T-cell (primary cell): ENCODE measurements at regions not wholly inside any gene's neighbourhood (a gene's known extent, or its start where the extent isn't known, plus 50 kb on each side); places are given as distances from the start of the nearest gene placed in this dataset.

Experiments used
- ATAC-seq, 4 experiments: fragments of 200-7000 bp in 3 of 4; fragments of 150-1000 bp in 1 of 4; cut with Tn5 transposase; replicated peaks in 1 of 4; 1 replicate in 3 of 4; 2 replicates in 1 of 4; pipeline ENCODE4 v1.10.0; 2021; ENCODE audit warnings: moderate library complexity in 3 of 4, mild to moderate bottlenecking in 2 of 4, moderate number of reproducible peaks in 1 of 4
- CTCF ChIA-PET, 2 donors: fragments of 300-600 bp; sonication (Branson Sonifier 250); formaldehyde crosslinking; loops; one replicate each; lab custom pipeline; 2022; ENCODE audit warnings: antibody characterized with exemption in 2 of 2; lab: Charles Lee
- POLR2A ChIA-PET, 2 donors: fragments of 300-600 bp; sonication (Branson Sonifier 250); formaldehyde crosslinking; loops; one replicate each; lab custom pipeline; 2022; ENCODE audit warnings: antibody characterized with exemption in 2 of 2; lab: Charles Lee
- DNase-seq, 35 experiments: peaks; one replicate each; pipeline versions ENCODE4 v3.0.0 to v3.0.0-alpha.2; 2013 to 2023
- H3K27ac ChIP-seq: one replicate; pipeline ENCODE4 v1.5.1; 2013; ENCODE audit warnings: low read length
- H3K27me3 ChIP-seq, 2 experiments: replicated peaks in 1 of 2; 1 replicate in 1 of 2; 2 replicates in 1 of 2; pipeline versions ENCODE4 v1.6.1 to v1.7.0; 2013; ENCODE audit warnings: low read length in 1 of 2, mixed read lengths in 1 of 2; ENCODE audit not compliant: control insufficient read depth in 2 of 2, insufficient read depth in 2 of 2; ENCODE audit errors: extremely low read depth in 1 of 2
- H3K36me3 ChIP-seq, 2 donors: 1 replicate in 1 of 2; 2 replicates in 1 of 2; pipeline versions ENCODE4 v1.6.1 to v1.7.0; 2013; ENCODE audit warnings: low read length in 1 of 2; ENCODE audit not compliant: control insufficient read depth in 2 of 2, insufficient read depth in 1 of 2; ENCODE audit errors: extremely low read depth in 1 of 2
- H3K4me1 ChIP-seq, 2 experiments: 1 replicate in 1 of 2; 2 replicates in 1 of 2; pipeline versions ENCODE4 v1.6.1 to v1.7.0; 2013; ENCODE audit warnings: low read length in 2 of 2, mixed read lengths in 1 of 2; ENCODE audit not compliant: insufficient read depth in 2 of 2, control insufficient read depth in 1 of 2; ENCODE audit errors: extremely low read depth in 1 of 2
- H3K4me3 ChIP-seq, 2 donors: 1 replicate in 1 of 2; 2 replicates in 1 of 2; pipeline versions ENCODE4 v1.5.1 to v1.7.0; 2013; ENCODE audit warnings: mild to moderate bottlenecking in 2 of 2, low read length in 1 of 2, moderate library complexity in 1 of 2; ENCODE audit not compliant: control insufficient read depth in 1 of 2; ENCODE audit errors: extremely low read depth in 1 of 2
- H3K9me3 ChIP-seq: 2 replicates; pipeline ENCODE4 v1.7.0; 2013
- H3K27ac Mint-ChIP-seq, 2 donors: one replicate each; pipeline ENCODE4 v1.8.0; 2020 to 2021; ENCODE audit warnings: mild to moderate bottlenecking in 2 of 2, mixed read lengths in 2 of 2
- H3K27me3 Mint-ChIP-seq, 2 donors: one replicate each; pipeline ENCODE4 v1.8.0; 2021 to 2022; ENCODE audit warnings: mixed read lengths in 2 of 2
- H3K36me3 Mint-ChIP-seq: one replicate; pipeline ENCODE4 v1.8.0; 2021; ENCODE audit warnings: mixed read lengths
- H3K4me1 Mint-ChIP-seq, 3 donors: one replicate each; pipeline ENCODE4 v1.8.0; 2020 to 2022; ENCODE audit warnings: mixed read lengths in 3 of 3, mild to moderate bottlenecking in 1 of 3
- H3K4me3 Mint-ChIP-seq, 3 donors: one replicate each; pipeline ENCODE4 v1.8.0; 2020 to 2022; ENCODE audit warnings: mild to moderate bottlenecking in 3 of 3, mixed read lengths in 3 of 3, moderate library complexity in 3 of 3
- H3K9me3 Mint-ChIP-seq, 3 donors: one replicate each; pipeline ENCODE4 v1.8.0; 2020 to 2022; ENCODE audit warnings: mixed read lengths in 3 of 3
- WGBS: methylation state at CpG from one replicate; pipeline ENCODE4 v1.1.5; 2013; ENCODE audit warnings: missing lambda C conversion rate; ENCODE audit not compliant: insufficient coverage; 5-methylcytosine and 5-hydroxymethylcytosine counted together

DNA sequence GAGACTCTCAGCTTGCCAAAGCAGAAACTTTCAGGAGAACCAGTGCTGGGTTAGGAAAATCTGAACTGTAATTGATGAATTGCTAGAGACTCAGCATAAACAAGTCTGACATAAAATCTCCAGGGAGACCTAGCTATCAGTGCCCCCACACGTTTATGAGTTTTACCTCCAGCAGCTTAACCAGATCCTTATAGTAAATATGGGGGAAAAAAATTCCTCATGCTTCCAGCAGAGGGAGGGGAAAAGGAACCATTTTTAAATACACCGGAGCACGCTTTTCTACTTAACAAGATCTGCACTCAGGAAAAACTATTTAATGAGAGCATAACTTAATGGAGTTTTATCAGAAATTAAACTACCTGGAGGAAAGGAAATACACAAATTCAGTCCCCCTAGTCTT is 1040.7 kb upstream of the INTU start:
- WGBS, result no CpG with 5 or more reads among the region's 3 CpGs
- POLR2A ChIA-PET, result no interaction called here

DNA sequence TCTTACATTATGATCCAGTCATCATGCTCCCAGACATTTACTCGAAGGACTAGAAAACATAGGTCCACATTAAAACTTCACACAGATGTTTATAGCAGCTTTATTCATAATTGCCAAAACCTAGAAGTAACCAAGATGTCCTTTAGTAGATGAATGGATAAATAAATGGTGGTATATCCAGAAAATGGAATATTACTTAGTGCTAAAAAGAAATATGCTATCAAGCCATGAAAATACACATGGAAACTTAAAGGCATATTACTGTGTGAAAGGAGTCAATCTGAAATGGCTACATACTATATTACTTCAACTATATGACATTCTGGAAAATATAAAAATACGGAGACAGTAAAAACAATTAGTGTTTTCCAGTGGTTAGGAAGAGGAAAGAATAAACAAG is 1039.1 kb upstream of the INTU start:
- Mint-ChIP-seq H3K4me1 (no peaks in the 10 kb centered on the region), H3K4me3 (no peak overlapping the region), H3K27me3 (no peaks in the 10 kb centered on the region), H3K36me3 (no peaks in the 10 kb centered on the region), H3K27ac (no peak overlapping the region), H3K9me3 (peaks cover 11 to 16% (median 14%) of the 10 kb centered on the region in 3 donors)
- ChIA-PET CTCF (no interaction called here), POLR2A (no interaction called here)
- H3K27ac ChIP-seq, result no peak overlapping the region
- no peaks in the 10 kb centered on the region for H3K27me3 ChIP-seq
- H3K4me3 ChIP-seq, result no peak overlapping the region
- DNase-seq, result no peak
- no peaks in the 10 kb centered on the region for H3K4me1 ChIP-seq
- H3K36me3 ChIP-seq, result no peaks in the 10 kb centered on the region
- no peak for ATAC-seq
- no peaks in the 10 kb centered on the region for H3K9me3 ChIP-seq
- no CpG with 5 or more reads among the region's 2 CpGs for WGBS

More for the DNA sequence above, 1040.7 kb upstream of the INTU start:
- Histone ChIP-seq H3K4me3 (no peak overlapping the region), H3K9me3 (no peaks in the 10 kb centered on the region), H3K27ac (no peak overlapping the region), H3K27me3 (no peaks in the 10 kb centered on the region), H3K4me1 (no peaks in the 10 kb centered on the region), H3K36me3 (no peaks in the 10 kb centered on the region)
- Mint-ChIP-seq H3K9me3 (peaks cover 11 to 16% (median 15%) of the 10 kb centered on the region in 3 donors), H3K4me3 (no peak overlapping the region), H3K36me3 (no peaks in the 10 kb centered on the region), H3K27me3 (no peaks in the 10 kb centered on the region), H3K27ac (no peak overlapping the region), H3K4me1 (no peaks in the 10 kb centered on the region)
- no peak for ATAC-seq
- CTCF ChIA-PET, result no interaction called here
- DNase-seq, result no peak

DNA sequence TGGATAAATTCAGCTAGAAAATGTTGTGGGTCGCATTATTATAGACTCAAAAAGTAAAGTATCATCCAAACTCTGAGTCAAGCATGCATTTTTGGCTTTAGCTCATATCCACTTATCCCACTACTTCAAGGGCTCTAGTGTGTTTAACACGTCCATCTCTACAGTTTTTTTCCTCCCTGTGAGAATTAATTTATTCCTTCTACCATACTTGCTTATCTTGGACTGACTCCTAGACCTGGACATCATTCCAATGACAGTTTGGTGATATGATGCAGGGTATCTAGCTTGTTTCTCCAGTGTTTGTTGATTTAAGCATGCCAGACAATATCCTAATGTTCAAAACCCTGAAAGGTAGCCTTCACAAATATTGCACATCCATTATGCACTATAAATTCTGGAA is 1037.1 kb upstream of the INTU start:
- Histone ChIP-seq H3K27ac (no peak overlapping the region), H3K27me3 (no peaks in the 10 kb centered on the region), H3K4me1 (no peaks in the 10 kb centered on the region), H3K9me3 (no peaks in the 10 kb centered on the region), H3K36me3 (no peaks in the 10 kb centered on the region), H3K4me3 (no peak overlapping the region)
- POLR2A ChIA-PET, result no interaction called here
- Mint-ChIP-seq H3K4me1 (no peaks in the 10 kb centered on the region), H3K4me3 (no peak overlapping the region), H3K36me3 (no peaks in the 10 kb centered on the region), H3K9me3 (peaks cover 3 to 12% (median 9%) of the 10 kb centered on the region in 3 donors), H3K27me3 (no peaks in the 10 kb centered on the region), H3K27ac (no peak overlapping the region)
- CTCF ChIA-PET, result no interaction called here
- DNase-seq (no peak), ATAC-seq (no peak)
- no CpG with 5 or more reads among the region's 2 CpGs for WGBS

DNA sequence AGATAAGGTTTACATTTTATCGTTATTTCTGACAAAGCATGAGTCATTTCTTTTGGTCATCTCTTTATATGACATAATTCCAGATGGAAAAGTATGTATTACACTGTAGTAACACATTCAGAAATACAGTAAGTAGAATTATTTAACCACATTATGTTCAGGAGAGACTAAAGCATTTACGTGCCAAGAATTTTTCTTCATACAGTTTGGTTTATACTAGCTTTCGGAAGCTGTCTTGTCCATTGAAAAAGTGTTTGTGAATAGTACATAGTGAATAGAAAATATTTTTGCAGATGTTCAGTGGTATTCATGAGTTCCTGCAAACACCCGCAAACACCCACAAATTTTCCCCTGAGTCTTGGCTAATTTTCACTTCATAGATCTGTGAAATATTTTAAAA is 1033.0 kb upstream of the INTU start:
- no peaks in the 10 kb centered on the region for H3K4me1 Mint-ChIP-seq
- POLR2A ChIA-PET, result no interaction called here

DNA sequence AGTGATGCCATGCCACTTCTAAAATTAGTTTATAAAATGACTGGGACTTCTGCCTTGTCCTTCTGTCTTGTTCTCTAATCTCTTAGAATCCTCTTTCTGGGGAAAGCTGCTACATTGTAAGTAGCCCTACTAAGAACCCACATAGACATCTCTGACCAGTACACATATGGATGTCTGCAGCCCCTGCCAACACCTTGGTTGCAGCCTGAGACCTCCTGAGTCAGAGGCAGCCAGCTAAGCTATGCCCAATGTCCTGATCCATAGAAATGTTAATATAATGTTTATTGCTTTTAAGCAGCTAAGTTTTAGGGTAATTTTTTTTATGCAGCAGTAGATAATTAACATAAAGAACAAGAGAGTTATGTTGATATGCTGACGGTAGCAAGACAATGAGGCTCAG is 1029.5 kb upstream of the INTU start:
- no peaks in the 10 kb centered on the region for H3K4me1 Mint-ChIP-seq
- no peaks in the 10 kb centered on the region for H3K36me3 ChIP-seq
- no peak overlapping the region for H3K4me3 Mint-ChIP-seq
- no peaks in the 10 kb centered on the region for H3K27me3 Mint-ChIP-seq
- no peak overlapping the region for H3K27ac Mint-ChIP-seq
- ATAC-seq (no peak), DNase-seq (no peak)
- H3K9me3 ChIP-seq, result no peaks in the 10 kb centered on the region
- H3K4me1 ChIP-seq, result no peaks in the 10 kb centered on the region
- no peak overlapping the region for H3K4me3 ChIP-seq
- WGBS, result no CpG with 5 or more reads among the region's 1 CpG
- POLR2A ChIA-PET, result no interaction called here
- CTCF ChIA-PET, result no interaction called here
- no peak overlapping the region for H3K27ac ChIP-seq
- no peaks in the 10 kb centered on the region for H3K27me3 ChIP-seq
- H3K9me3 Mint-ChIP-seq, result no peaks in the 10 kb centered on the region
- no peaks in the 10 kb centered on the region for H3K36me3 Mint-ChIP-seq

More for the DNA sequence above, 1033.0 kb upstream of the INTU start:
- no peak overlapping the region for H3K27ac Mint-ChIP-seq
- no peaks in the 10 kb centered on the region for H3K36me3 Mint-ChIP-seq
- CTCF ChIA-PET, result no interaction called here
- no CpG with 5 or more reads among the region's 4 CpGs for WGBS
- no peaks in the 10 kb centered on the region for H3K4me1 ChIP-seq
- peaks cover 0 to 4% (median 3%) of the 10 kb centered on the region in 3 donors for H3K9me3 Mint-ChIP-seq
- H3K27me3 ChIP-seq, result no peaks in the 10 kb centered on the region
- no peaks in the 10 kb centered on the region for H3K9me3 ChIP-seq
- no peak for DNase-seq
- ATAC-seq, result no peak
- no peak overlapping the region for H3K27ac ChIP-seq
- H3K4me3 ChIP-seq, result no peak overlapping the region
- H3K36me3 ChIP-seq, result no peaks in the 10 kb centered on the region
- no peaks in the 10 kb centered on the region for H3K27me3 Mint-ChIP-seq
- no peak overlapping the region for H3K4me3 Mint-ChIP-seq

DNA sequence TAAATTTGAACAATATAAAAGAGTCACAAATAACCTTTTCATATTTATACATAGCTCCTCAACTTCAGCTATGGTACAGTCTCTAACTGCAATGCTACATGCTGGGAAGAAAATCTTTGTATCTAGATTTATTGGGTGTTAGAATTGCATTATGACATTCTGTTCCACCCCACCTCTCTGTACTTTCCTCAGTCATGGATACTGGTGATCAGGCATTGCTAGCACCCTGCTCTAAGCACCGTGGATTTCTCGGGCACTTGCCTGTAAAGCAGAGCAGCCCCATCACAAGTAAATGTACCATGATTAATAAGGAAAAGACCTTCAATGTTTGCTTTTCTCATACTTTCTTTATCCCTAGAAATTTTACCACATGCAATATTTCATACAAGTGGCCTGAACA is 1028.9 kb upstream of the INTU start:
- H3K4me1 Mint-ChIP-seq, result no peaks in the 10 kb centered on the region
- no peaks in the 10 kb centered on the region for H3K27me3 Mint-ChIP-seq
- ATAC-seq (no peak), DNase-seq (no peak)
- H3K27me3 ChIP-seq, result no peaks in the 10 kb centered on the region
- no peak overlapping the region for H3K4me3 ChIP-seq
- no peaks in the 10 kb centered on the region for H3K36me3 ChIP-seq
- H3K36me3 Mint-ChIP-seq, result no peaks in the 10 kb centered on the region
- CTCF ChIA-PET, result interaction anchor here in 1 of 2 donors (0.9 kb wide), 1 partner anchor 14 kb away, joined by 3 read pairs; no protein-coding TSS in a partner anchor
- no peak overlapping the region for H3K27ac Mint-ChIP-seq
- no peak overlapping the region for H3K27ac ChIP-seq
- H3K9me3 Mint-ChIP-seq, result no peaks in the 10 kb centered on the region
- no peaks in the 10 kb centered on the region for H3K9me3 ChIP-seq
- H3K4me3 Mint-ChIP-seq, result no peak overlapping the region
- WGBS, result 100% methylated on average over 2 of the region's 2 CpGs
- POLR2A ChIA-PET, result no interaction called here
- no peaks in the 10 kb centered on the region for H3K4me1 ChIP-seq

DNA sequence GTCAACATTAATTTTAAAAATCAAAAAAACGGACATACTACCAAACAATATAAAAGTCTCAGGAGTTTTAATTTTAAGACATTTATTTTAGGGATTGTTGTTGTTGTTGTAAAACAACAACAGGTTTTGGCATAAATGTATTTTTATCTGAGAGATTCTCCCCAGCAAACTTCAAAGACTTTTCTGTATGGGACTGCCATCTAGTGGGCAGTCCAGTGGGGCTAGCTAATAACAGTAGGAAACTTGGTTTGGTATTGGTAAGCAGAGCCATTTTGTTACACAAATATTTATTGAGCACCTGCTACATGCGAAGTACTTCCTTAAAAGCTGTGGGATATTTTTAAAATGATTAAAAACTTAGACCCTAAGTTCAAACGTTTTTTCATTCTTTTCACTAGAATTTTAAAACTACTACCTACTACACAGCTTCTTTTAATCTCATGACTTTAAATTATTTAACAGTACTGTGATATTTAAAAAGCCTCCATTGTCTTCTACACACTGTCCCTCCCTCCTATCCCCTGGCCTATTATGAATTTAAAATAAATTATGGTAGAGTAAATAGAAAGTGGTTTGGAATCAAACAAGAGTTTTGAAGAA is 1028.4 kb upstream of the INTU start:
- Mint-ChIP-seq H3K4me1 (no peaks in the 10 kb centered on the region), H3K27me3 (no peaks in the 10 kb centered on the region), H3K9me3 (no peaks in the 10 kb centered on the region), H3K36me3 (no peaks in the 10 kb centered on the region), H3K27ac (no peak overlapping the region), H3K4me3 (no peak overlapping the region)
- Histone ChIP-seq H3K36me3 (no peaks in the 10 kb centered on the region), H3K9me3 (no peaks in the 10 kb centered on the region), H3K27me3 (no peaks in the 10 kb centered on the region), H3K27ac (no peak overlapping the region), H3K4me3 (no peak overlapping the region), H3K4me1 (no peaks in the 10 kb centered on the region)
- ChIA-PET POLR2A (no interaction called here), CTCF (interaction anchor here in 1 of 2 donors (0.9 kb wide), 1 partner anchor 14 kb away, joined by 3 read pairs; no protein-coding TSS in a partner anchor)
- WGBS, result no CpG with 5 or more reads among the region's 3 CpGs
- DNase-seq (no peak), ATAC-seq (no peak)
